Stimulated activated CD4-positive, alpha-beta T cell treated with anti-CD3 and anti-CD28 coated beads, Interleukin-12 subunit alpha, Interleukin-12 subunit beta, amount 100 ng/mL, for 24 hours (primary cell): ENCODE measurements at regions not wholly inside any gene's neighbourhood (a gene's known extent, or its start where the extent isn't known, plus 50 kb on each side); places are given as distances from the start of the nearest gene placed in this dataset.
"Not testable (repeated sequence)": the region's sequence is repeated elsewhere in the genome, so short reads cannot be mapped to it uniquely, and the experiment has no call there.

Experiments
- DNase-seq, 2 experiments: peaks; one replicate each; pipeline ENCODE4 v3.0.0-alpha.2; 2020; ENCODE audit warnings: low read depth in 2 of 2

DNA sequence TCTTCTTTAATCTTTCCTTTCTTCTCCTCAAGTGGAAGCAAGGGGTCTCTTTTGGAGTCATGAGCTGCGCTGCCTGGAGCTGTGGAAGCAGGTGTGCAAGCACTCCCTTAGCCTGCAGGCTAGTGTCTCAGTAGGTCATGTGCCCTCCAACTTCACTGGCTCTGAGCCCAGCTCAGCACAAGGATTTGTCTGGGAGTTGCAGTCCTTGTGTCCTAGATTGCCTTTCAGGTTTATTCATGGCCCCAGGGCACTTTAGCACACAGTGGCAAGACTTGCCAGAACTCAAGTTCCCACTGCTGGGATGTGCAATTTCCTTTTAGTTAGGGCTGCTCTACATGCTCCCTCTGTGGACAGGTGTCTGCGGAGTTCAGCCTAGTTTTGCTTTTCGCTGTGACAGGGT lies 211.7 kb downstream of the LIG4 start:
- DNase-seq, result no peak

DNA sequence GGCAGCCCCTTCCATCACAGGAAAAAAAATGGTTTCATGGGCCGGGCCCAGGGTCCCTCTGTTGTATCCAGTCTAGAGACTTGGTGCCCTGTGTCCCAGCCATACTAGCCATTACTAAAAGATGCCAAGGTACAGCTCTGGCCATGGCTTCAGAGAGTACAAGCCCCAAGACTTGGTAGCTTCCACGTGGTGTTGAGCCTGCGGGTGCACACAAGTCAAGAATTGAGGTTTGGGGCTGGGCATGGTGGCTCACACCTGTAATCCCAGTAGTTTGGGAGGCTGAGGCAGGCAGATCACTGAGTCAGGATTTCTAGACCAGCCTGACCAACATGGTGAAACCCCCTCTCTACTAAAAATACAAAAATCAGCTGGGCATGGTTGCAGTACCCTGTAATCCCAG lies 214.3 kb downstream of the LIG4 start:
- DNase-seq, result no peak

DNA sequence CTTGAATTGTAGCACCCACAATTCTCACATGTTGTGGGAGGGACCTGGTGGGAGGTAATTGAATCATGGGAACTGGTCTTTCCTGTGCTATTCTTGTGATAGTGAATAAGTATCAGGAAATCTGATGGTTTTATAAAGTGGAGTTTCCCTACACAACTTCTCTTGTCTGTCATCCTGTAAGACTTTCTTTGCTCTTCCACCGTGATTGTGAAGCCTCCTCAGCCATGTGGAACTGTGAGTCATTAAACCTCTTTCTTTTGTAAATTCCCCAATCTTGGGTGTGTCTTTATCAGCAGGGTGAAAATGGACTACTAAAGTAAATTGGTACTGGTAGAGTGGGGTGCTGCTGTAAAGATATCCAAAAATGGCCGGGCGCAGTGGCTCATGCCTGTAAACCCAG lies 215.6 kb downstream of the LIG4 start:
- DNase-seq, result no peak

DNA sequence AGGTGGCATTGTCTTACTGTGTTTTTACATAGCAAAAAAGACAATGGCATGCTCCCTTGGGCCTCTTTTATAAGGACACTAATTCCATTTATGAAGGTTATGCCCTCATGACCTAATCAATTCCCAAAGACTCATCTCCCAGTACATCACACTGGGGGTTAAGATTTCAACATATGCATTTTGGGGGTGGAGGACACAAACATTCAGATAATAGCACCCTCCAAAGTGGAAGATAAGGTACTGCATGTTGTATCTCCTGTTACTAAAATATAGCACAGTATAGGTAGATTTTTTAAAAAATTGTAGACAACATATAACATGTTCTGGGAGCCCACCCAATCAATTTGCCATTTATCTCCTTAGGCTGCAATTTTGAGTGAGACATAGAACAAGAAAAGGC lies 221.2 kb downstream of the LIG4 start:
- DNase-seq, result no peak

DNA sequence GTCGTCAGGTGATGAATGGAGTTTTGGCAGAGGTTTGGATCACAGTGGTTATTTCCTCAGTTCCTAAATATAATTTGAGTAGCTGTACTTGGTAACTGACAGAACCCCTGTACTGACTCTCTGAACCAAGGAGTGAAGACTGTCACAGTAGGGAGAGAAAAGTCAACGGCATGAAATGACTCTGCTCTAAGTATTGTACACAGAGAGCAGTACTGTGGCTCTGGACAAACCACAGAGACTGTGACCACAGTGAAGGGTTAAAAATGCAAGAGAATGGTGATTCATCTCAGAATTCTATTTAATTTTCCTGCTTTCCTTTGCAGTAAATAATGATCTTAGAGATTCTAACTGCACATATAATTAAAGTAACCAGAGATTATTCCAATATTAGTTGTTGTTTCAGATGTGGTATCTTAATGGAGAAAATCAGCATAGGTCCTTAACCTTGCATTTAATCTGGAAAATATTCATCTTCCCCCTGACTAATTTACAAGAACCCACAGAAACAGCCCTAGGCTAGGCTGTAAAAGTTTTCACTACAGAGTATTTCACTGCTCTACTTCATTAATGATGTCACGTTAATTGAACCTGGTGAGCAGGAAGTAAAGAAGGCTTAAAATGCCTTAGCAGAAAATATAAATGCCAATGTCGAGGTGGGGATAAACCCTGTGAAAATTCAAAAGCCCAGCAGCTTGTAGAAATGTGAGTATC lies 221.9 kb downstream of the LIG4 start:
- DNase-seq, result no peak

DNA sequence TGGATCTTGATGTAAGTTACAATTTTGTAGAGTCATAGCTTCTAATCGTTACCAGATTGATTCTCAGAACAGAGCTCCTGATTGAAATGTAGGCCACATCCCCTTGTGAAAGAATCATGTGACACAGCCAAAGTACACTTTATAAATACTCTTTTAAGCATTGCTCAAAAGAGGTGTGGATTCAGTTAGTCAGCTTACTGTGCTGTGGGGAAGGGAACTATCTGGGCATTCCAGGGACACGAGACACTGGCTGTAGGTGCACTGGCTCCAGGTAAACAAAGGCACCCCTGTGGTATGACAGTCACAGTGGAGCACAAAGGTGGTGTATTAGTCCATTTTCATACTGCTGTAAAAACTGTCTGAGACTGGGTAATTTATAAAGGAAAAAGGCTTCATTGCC lies 222.8 kb downstream of the LIG4 start:
- no peak for DNase-seq

DNA sequence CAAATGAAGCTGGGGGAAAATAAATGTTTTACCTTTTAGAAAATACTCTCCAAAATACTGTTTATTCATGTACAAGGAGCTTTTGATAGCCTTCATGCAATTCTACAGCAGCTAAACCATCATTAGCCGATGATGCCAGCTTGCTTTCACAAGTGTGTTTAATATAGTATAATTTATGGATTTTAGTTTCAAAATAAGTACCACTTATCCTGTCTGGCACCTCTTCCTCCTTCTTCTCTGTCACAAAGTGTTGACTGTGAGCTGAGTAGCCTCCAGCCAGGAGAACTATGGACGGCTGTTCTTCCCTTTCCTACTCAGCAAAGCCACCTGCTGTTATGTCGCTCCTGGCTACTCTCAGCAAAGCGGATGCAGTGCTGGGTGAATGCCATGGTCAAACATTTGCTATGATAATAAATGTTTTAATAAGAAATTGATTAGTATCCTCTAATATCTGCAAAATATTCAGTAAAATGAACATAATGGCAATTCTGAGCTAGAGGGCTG lies 238.2 kb downstream of the LIG4 start:
- no peak for DNase-seq

DNA sequence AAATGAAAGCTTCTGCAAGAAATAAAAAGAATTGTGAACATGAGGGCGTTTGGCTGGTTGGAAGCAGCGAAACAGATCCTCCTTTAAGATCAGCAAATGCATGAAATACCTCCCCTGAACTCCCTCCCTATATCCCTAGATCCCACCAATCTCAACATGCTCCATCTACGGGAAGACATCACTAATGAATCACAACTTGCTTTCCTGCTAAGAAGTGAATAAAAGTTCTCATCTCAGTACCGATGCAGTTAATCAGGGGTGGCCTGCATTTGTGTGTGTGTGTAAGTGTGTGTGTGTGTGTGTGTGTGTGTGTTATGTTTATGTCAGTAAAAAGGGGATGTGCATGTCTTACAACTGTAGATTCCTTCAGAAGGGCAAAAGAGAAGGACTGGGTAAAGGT lies 238.7 kb downstream of the LIG4 start:
- no peak for DNase-seq

DNA sequence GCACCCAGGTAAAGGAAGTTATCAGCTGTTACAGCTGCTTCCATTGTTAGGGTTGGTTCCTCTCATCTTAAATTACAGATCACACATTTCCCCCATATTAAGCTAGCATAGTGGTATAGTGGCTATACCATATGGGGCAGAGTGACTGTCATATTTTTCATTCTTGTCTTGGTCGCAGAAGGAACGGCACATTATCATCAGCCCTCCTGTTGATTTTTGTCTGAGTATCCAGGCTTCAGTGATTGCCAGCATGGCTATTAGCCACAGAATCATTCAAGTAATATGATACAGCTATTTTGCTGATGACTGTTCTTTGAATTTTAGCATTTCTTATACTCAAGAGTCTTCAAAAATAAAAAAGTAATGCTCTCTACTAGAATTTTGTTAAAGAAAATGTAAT lies 240.9 kb downstream of the LIG4 start:
- no peak for DNase-seq

DNA sequence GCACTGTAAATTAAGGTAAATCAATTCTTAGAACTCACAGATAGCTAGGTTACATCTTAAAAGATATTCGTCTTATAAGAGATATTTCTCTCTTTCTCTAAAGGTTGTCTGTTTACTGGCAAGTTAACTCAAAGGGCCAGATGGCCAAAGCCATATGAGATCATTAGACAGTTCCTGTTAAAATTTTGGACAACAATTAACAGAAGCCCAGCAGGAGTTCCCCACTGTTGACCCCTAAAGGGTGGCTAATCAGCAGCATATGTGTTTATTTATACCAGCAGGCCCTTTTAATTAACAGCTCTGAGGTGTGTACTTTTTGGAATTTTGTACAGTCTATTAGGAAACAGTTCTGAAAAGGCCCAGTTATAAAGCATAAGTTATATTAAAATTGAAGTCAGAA lies 245.8 kb downstream of the LIG4 start:
- no peak for DNase-seq

DNA sequence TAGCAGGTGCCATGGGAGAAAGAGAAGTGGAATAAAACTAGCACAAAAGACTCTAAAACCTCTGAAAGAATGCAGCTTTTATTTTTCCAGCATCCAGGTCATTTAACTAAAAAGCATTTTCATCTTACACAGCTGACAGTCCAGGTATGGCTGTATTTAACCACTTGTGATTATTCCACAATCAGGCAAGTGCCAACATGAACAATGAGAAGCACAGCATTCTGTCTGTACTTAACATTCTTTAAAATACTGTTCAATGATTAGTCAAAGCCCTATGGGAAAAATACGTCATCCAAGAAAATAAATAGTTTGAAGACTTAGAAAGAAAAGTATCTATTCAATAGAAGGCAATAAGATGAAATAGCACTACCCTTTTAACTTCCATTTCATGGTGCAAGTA lies 246.9 kb downstream of the LIG4 start:
- DNase-seq, result no peak

DNA sequence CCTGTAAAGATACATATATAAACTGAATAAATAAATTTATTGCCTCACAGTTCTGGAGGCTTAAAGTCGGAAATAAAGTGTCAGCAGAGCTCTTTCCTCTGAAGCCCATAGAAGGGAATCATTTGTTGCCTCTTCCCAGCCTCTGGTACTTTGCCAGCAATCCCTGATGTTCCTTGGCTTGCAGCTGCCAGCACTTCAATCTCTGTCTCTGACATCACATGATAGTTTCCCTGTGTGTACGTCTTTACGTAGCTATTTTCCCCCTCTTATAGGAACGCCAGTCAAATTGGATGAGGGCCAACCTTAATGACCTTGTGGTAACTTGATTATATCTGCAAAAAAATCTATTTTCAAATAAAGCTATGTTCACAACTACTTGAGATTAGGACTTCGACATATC lies 250.9 kb downstream of the LIG4 start:
- no peak for DNase-seq

DNA sequence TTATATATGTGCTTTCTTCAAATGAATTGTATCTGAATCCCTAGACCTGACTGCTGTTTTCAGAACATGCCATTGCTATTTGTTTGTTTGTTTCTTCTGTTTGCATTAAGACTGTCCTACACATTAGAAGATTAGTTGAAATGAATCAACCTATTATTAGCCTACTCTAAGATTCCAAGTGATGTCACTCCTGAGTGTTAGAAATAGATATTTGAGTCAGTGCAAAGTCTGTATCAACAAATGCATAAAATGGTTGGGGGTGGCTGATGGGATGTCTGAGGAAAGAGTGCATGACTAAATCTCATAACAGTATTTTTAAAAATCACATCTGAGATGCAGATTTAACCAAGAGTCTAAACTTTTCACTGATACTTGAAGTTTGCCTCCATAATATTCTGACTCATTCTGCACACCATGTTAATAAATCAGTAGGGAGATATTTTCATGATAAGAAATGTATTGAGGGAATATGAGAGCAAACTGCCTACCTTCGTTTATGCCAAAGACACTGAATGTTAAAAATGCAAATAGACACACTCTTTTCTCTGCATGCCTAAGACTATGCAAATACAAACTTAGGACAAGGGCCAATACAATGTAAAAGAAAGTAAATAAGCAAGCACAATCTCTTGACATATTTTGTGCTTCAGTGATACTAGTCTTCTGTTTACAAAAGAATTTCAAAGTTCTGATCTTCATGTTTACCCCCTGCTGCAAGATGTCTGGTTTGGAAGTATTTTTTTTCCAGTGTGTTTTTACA lies 253.3 kb downstream of the LIG4 start:
- DNase-seq, result no peak

DNA sequence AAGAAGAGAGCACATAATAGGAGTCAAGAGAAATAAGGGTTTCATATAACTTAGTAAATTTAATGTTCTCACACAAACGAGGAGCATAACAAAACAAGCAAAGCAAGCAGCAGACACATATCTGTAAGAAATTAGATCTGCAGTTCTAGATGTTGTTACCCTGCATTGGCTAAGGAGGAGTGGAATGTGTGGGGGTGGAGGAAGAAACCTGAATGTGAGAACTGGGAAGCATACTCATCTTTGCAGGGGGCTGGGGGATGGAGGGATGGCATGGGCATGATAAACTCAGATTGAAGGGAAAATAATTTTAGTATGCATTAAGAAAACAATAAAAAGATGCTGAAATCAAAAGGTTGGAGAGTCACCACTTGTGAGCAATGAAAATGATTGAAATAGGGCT lies 255.0 kb downstream of the LIG4 start:
- no peak for DNase-seq

DNA sequence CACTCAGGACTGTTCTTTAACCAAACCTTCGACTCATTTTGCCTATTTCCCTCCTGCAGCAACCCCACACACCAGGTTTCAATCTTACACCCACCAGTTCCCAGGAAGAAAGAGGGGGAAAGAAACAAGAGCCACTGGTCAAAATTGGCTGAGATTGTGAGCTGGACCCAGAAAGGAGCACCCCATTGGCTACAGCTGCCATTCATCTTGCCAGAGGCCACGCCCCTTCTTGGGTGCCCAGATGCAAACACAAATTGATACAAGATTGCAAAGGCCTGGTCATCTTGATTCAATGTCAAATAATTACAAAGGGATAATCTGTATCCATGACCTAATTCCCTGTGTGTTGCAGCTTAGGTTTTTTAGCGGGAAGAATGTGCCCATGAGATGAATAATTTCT lies 258.4 kb downstream of the LIG4 start:
- DNase-seq, result no peak

DNA sequence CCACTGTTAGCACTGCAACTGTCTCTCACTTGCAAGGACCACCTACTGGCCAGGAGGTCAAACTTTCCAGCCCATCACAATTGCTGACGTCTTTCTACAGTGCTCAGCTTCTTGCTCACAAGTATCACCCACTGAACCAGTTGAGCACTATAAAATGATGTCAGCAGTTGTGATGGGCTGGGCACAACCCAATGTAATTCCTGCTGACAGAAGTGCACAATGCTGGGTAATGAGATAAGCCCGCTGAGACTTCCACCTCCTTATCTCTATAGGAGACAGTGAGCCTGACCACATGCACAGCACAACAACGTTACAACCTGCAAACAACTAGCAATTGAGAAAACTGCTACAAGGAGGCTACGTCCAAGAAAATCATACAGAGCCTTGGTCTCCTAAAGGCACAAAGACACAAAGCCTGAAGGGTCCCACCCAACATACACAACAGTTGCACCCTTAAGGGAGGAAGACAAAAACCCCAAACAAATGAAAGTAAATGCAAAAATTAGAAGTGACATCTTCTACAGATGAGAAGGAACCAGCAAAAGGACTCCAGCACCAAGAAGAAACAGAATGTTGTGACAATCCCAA lies 273.2 kb downstream of the LIG4 start:
- DNase-seq, result no peak

DNA sequence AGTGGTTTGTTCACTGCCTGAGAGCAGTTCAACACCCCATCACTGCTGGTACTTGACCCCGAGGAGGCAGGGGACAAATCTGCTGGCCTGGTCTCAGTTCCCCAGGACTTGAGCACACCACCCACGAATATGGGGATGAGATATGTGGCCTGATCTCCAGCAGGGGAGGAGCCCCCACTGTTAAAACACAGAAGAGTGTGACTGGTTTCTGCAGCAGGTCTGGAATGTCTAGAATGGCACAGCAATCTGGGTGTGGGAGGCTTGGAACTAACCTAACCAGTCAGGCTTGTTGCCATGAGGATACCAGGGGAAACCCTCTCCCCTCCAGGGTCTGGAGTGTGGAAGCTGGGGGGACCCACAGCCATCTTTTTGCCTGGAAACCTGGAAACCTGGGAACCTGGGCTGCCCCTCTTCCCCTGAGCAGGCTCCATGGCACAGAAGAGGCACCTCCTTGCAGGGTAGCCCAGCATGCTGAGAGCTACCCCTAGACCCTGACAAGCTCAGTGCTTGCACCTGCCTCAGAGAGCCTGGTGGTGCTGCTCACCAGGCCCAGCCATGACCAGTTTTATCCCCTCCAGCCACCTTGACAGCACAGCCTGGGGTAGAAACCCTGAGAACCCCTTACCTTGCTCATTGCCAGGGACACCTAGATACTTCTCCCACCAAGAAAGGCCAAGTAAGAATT lies 273.8 kb downstream of the LIG4 start:
- DNase-seq, result no peak

DNA sequence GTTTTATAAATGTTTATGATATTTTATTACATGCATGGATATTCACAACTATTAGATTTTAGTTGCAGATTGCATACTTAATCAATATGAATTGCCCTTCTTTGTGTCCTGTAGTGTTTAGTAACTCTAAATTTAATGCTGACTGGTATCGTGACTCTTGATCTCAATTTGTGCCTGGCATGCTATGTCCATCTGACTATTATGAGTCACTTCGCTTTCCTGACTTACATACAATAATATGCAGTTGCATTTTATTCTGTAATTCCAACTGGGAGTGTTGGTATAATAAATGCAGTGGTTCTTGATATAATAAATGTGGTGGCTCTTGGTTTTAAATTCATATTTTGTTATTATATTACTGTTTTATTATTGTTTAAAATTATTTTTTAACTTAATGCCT lies 277.5 kb downstream of the LIG4 start:
- DNase-seq, result no peak

DNA sequence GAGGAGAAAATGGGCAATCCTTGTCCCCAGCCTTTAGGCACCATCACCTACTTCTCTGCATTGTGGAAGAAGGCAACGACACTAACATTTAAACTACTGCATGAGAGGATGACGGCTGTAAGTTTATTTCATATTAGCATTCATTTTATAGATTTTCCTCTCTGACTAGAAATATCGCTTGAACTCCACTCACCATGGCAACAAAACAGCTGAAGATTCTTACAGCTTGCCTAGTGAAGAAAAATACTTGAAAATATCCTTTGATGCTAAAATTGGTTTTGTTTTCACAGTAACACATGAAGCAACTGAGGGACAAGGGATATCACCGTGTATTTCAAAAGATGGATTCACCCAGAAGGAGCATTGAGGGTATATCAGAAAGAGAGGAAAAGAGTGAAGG lies 284.3 kb downstream of the LIG4 start:
- no peak for DNase-seq

DNA sequence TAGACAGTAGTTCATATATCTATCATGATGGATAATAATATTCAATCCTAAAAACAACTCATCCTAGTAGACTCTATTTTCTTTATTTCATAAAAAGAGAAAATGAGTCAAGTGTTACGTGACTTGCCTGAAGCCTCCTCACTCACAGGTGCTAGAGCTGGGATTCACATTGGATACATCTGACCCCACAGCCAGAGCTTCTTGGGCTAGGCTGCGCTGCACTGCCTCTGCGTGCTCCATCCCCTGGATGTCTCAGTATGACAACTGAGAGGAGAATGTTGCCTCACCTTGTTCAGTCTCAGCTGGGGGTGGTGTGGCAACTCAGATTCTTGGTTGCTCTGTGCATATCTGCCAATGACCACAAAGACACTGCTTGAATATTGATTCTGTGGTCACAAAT lies 286.6 kb downstream of the LIG4 start:
- DNase-seq, result no peak

DNA sequence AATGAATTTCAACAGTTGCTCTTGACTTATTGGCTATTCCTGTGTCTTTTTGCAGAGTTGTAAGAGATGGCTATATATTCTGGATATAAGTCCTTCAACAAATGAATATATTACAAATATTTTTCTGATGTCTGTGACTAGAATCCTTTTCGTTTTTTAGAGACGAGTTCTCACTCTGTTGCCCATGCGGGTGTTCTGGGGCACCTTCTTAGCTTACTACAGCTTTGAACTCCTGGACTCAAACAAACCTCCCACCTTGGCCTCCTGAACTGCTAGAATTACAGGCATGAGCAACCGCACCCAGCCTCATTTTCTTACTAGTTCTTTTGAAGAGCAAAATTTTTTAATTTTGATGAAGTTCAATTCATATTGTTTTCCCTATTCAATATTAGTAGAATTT lies 287.8 kb downstream of the LIG4 start:
- no peak for DNase-seq

DNA sequence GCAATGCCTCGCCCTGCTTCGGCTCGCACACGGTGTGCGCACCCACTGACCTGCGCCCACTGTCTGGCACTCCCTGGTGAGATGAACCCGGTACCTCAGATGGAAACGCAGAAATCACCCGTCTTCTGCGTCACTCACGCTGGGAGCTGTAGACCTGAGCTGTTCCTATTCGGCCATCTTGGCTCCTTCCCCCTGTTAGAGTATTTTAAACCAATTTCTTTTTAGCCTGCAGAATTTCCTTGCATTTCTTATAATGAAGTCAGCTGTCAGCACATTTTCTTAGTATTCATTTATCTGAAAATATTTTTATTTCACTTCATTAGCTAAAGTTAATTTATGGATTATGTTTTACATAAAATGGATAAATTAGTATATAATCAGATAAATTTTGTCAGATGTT lies 288.8 kb downstream of the LIG4 start:
- DNase-seq, result not testable (repeated sequence)

DNA sequence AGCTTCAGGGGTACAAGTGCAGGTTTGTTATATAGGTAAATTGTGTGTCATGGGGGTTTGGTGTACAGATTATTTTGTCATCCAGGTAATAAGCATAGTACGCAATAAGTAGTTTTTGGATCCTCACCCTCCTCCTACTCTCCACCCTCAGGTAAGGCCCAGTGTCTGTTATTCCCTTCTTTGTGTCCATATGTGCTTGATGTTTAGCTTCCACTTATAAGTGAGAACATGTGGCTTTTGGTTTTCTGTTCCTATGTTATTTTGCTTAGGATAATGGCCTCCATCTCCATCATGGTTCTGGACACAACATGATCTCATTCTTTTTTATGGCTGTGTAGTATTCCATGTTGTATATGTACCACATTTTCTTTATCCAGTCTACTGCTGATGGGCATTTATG lies 298.4 kb downstream of the LIG4 start:
- DNase-seq, result not testable (repeated sequence)
